ENCODE measurements at regions not wholly inside any gene's neighbourhood (a gene's known extent, or its start where the extent isn't known, plus 50 kb on each side); places are given as distances from the start of the nearest gene placed in this dataset.

DNA sequence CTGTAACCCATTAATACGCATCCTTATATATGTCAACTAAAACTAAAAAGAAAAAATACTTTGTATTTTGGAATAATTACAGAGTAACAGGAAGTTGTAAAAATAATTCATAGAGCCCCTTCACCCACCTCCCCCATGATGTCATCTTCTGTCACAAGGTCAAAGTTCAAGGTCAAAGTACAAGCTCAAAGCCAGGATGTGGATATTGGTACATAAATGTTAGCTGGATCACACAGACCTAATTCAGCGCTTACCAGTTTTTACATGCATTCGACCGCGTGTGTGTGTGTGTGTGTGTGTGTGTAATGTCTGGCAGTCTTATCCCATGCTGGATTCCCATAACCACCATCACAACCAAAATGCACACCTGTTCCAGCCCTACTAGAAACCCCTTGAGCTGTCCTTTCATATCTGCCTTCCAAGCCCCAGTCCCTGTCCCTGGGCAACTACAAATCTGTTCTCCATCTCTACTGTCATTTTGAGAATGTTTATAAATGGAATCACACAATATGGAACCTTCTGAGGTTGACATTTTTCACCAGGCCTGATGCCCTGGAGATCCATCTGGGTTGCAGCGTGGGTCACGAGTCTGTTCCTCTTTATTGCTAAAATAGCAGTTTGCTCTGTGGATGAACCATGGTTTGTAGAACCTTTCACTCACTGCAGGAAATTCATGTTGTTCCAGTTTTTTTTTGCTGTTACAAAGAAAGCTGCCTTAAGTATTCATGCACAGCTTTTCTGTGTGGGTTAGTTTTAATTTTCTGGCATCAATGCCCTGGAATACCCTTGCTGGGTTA lies 153.6 kb upstream of the PITRM1 start:
- TF ChIP-seq POLR2A (IDR thresholded peaks at IDR 0.05), result no peak
- TF ChIP-seq POLR2AphosphoS5 (IDR thresholded peaks at IDR 0.05), result no peak

Measured in suprapubic skin (tissue), 4 donors.